Stomach (tissue), 8 donors: ENCODE measurements at regions not wholly inside any gene's neighbourhood (a gene's known extent, or its start where the extent isn't known, plus 50 kb on each side); places are given as distances from the start of the nearest gene placed in this dataset.
"Not testable (repeated sequence)": the region's sequence is repeated elsewhere in the genome, so short reads cannot be mapped to it uniquely, and the experiment has no call there.

Source experiments
- DNase-seq, 2 donors: peaks; one replicate each; pipeline versions ENCODE4 v3.0.0 to v3.0.0-alpha.2; 2013 to 2019
- H3K27ac ChIP-seq, 5 donors: fragments of 200-600 bp in 4 of 5; sonication (generic) in 4 of 5; one replicate each; pipeline ENCODE4 v1.5.1; 2013 to 2019; ENCODE audit warnings: mild to moderate bottlenecking in 1 of 5, moderate library complexity in 1 of 5
- H3K27me3 ChIP-seq, 3 donors: fragments of 200-600 bp; sonication (generic); one replicate each; pipeline ENCODE4 v1.5.1; 2017 to 2019; ENCODE audit warnings: mixed run types in 1 of 3
- H3K36me3 ChIP-seq, 4 donors: fragments of 200-600 bp; sonication (generic); 1 replicate in 3 of 4; 2 replicates in 1 of 4; pipeline ENCODE4 v1.5.1; 2016 to 2019
- H3K4me1 ChIP-seq, 4 donors: fragments of 200-600 bp; sonication (generic); one replicate each; pipeline ENCODE4 v1.5.1; 2016 to 2019
- H3K4me3 ChIP-seq, 4 donors: fragments of 200-600 bp; sonication (generic) in 3 of 4; one replicate each; pipeline ENCODE4 v1.5.1; 2016 to 2019; ENCODE audit warnings: mild to moderate bottlenecking in 1 of 4
- H3K9me3 ChIP-seq, 4 donors: fragments of 200-600 bp; sonication (generic); one replicate each; pipeline ENCODE4 v1.5.1; 2016 to 2019
- EP300 ChIP-seq: sonication (generic); formaldehyde crosslinking; IDR thresholded peaks from one replicate; pipeline ENCODE4 v1.6.1; 2017; ENCODE audit warnings: antibody characterized with exemption
- POLR2A ChIP-seq, 4 donors: fragments of 450-650 bp; IDR thresholded peaks; one replicate each; pipeline ENCODE4 v1.6.1; 2016; ENCODE audit warnings: antibody characterized with exemption in 4 of 4, control low read depth in 2 of 4, mild to moderate bottlenecking in 1 of 4, moderate library complexity in 1 of 4
- POLR2AphosphoS5 ChIP-seq, 3 donors: sonication (generic); formaldehyde crosslinking; IDR thresholded peaks; one replicate each; pipeline ENCODE4 v1.6.1; 2016; ENCODE audit warnings: antibody characterized with exemption in 3 of 3
- WGBS, 5 donors: extraction: QIAGEN DNeasy Blood & Tissue Kit in 3 of 5; methylation state at CpG; one replicate each; pipeline versions ENCODE4 v1.1.5 to v1.1.7; 2013 to 2018; 5-methylcytosine and 5-hydroxymethylcytosine counted together
- intact Hi-C: fragments of 100-400 bp; cut with DNase I; formaldehyde crosslinking; loops from one replicate; pipeline ENCODE4 v1.15.1; 2023; ENCODE audit warnings: low total_unique reads
- TF ChIP-seq, protein P1 (sequence below), 7 experiments: fragments of 450-650 bp in 4 of 7; fragments of 200-600 bp in 3 of 7; sonication (generic) in 3 of 7; IDR thresholded peaks; one replicate each; pipeline ENCODE4 v1.5.1; 2016 to 2019; ENCODE audit warnings: antibody characterized with exemption in 7 of 7, control low read depth in 2 of 7, mild to moderate bottlenecking in 1 of 7
- donor health status: healthy with polysubstance abuse.
- donor health status: Bipolar disorder and iron deficiency.
- donor health status: healthy.

DNA sequence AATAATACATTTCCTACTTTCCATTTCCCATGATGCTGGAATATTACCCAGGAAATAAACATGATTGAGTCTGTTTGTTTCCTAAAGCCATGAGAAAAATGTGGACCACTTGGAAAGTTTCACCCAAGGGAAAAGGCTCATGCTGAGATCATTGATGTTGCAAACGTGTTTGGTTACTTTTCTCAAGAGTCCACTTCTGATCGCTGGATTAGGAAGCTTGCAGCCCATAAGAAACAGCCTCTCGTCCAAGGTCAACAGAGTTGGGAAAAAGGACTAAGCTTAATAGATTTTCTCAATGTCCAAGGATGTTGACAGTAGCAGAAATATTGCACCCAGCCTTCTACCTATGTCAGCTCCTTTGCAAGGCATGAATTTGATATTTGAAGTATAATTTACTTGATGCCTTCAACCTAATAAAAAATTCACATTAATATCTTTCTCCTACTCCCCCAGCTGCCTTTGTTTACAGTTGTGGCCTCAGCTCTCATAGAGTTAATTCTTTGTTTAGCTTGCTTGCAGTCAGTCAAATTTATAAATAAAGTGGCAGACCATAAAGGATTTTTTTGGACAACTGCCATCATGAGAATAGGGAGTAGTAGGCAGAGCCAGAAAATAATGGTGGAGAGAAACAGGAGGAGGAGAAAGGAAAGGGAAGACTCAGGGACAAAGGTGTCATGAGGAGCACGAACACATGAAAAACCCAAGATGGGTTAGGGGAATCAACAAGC, 65.6 kb upstream of the BLTP1 start:
- peak in 1 of 2 donors; percentile 6 for DNase-seq
- no peaks in the 10 kb centered on the region for H3K27me3 ChIP-seq
- no peaks in the 10 kb centered on the region for H3K36me3 ChIP-seq
- WGBS, 5 donors, result 44 to 53% (median 47%) methylated on average over 4 of the region's 4 CpGs
- no peak overlapping the region for H3K27ac ChIP-seq
- no peak overlapping the region for H3K4me3 ChIP-seq
- TF ChIP-seq EP300, result no peak
- TF ChIP-seq, protein P1, sequence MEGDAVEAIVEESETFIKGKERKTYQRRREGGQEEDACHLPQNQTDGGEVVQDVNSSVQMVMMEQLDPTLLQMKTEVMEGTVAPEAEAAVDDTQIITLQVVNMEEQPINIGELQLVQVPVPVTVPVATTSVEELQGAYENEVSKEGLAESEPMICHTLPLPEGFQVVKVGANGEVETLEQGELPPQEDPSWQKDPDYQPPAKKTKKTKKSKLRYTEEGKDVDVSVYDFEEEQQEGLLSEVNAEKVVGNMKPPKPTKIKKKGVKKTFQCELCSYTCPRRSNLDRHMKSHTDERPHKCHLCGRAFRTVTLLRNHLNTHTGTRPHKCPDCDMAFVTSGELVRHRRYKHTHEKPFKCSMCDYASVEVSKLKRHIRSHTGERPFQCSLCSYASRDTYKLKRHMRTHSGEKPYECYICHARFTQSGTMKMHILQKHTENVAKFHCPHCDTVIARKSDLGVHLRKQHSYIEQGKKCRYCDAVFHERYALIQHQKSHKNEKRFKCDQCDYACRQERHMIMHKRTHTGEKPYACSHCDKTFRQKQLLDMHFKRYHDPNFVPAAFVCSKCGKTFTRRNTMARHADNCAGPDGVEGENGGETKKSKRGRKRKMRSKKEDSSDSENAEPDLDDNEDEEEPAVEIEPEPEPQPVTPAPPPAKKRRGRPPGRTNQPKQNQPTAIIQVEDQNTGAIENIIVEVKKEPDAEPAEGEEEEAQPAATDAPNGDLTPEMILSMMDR (IDR thresholded peaks at IDR 0.05), result no peak
- no peak for TF ChIP-seq POLR2A (IDR thresholded peaks at IDR 0.05)
- TF ChIP-seq POLR2AphosphoS5 (IDR thresholded peaks at IDR 0.05), result no peak
- peaks cover 0 to 6% (median 0%) of the 10 kb centered on the region in 4 donors for H3K4me1 ChIP-seq
- H3K9me3 ChIP-seq, result no peaks in the 10 kb centered on the region
- intact Hi-C loops, result no loop called here

DNA sequence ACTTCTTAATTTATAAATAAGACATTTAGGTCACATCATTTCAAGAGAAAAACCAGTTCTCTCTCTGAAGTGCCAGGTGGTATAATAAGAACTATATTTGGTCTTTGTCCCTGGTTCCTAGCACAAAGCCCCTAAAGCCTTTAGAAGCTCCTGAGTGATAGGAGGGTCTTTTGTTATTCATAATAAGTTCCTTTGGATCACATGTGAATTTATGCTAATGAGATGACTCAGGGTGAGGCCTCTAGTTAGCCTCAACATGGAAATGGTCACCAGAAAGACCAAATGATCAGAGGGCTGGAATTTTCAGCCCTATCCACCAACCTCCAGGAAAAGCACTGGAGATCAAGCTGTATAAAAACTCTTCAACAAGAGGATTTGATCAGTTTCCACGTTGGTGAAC, 68.1 kb upstream of the BLTP1 start:
- Histone ChIP-seq H3K4me3 (no peak overlapping the region), H3K36me3 (no peaks in the 10 kb centered on the region), H3K4me1 (peaks cover 0 to 6% (median 0%) of the 10 kb centered on the region in 4 donors), H3K27me3 (no peaks in the 10 kb centered on the region), H3K9me3 (no peaks in the 10 kb centered on the region), H3K27ac (no peak overlapping the region)
- intact Hi-C loops, result no loop called here
- DNase-seq, result no peak
- TF ChIP-seq POLR2AphosphoS5 (IDR thresholded peaks at IDR 0.05) (no peak), POLR2A (IDR thresholded peaks at IDR 0.05) (no peak), EP300 (no peak)
- TF ChIP-seq, protein P1 (IDR thresholded peaks at IDR 0.05), result no peak
- 4 to 44% (median 24%) methylated on average over 1 of the region's 1 CpG for WGBS, 5 donors

DNA sequence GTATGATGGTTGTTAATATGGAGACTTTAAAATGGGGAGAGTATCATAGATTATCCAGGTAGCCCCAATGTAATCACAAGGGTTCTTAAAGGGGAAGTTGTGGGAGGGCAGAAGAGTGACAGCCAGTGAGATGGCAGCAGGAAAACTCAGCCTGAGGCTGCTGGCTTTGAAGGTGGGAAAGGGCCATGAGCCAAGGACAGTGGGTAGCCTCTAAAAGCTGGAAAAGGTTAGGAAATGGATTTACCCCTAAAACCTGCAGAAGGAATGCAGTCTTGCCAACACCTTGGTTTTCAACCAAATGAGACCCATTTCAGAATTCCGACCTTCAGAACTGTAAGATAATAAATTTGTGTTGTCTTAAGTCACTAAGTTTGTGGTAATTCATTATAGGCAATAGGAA, 68.8 kb upstream of the BLTP1 start:
- intact Hi-C loops, result no loop called here
- WGBS, 5 donors, result 67 to 92% (median 79%) methylated on average over 1 of the region's 1 CpG
- no peak for DNase-seq
- H3K4me1 ChIP-seq, result peaks cover 0 to 6% (median 0%) of the 10 kb centered on the region in 4 donors
- no peaks in the 10 kb centered on the region for H3K9me3 ChIP-seq
- no peaks in the 10 kb centered on the region for H3K27me3 ChIP-seq
- no peak overlapping the region for H3K4me3 ChIP-seq
- no peak overlapping the region for H3K27ac ChIP-seq
- no peaks in the 10 kb centered on the region for H3K36me3 ChIP-seq
- TF ChIP-seq POLR2A (IDR thresholded peaks at IDR 0.05), result no peak
- TF ChIP-seq POLR2AphosphoS5 (IDR thresholded peaks at IDR 0.05), result no peak
- TF ChIP-seq EP300, result no peak
- TF ChIP-seq, protein P1 (IDR thresholded peaks at IDR 0.05), result no peak

- no peak for DNase-seq
- H3K9me3 ChIP-seq, result no peaks in the 10 kb centered on the region
- no peak overlapping the region for H3K27ac ChIP-seq
- WGBS, 5 donors, result 35 to 62% (median 47%) methylated on average over 1 of the region's 1 CpG
- no peaks in the 10 kb centered on the region for H3K36me3 ChIP-seq
- H3K27me3 ChIP-seq, result no peaks in the 10 kb centered on the region
- no peak overlapping the region for H3K4me3 ChIP-seq
- H3K4me1 ChIP-seq, result peaks cover 0 to 6% (median 0%) of the 10 kb centered on the region in 4 donors
- TF ChIP-seq POLR2AphosphoS5 (IDR thresholded peaks at IDR 0.05), result no peak
- no peak for TF ChIP-seq EP300
- TF ChIP-seq, protein P1 (IDR thresholded peaks at IDR 0.05), result no peak
- TF ChIP-seq POLR2A (IDR thresholded peaks at IDR 0.05), result no peak
- intact Hi-C loops, result no loop called here
These were observed 69.5 kb upstream of the BLTP1 start for GRCh38 chr4:122082661-122083060.

- 63 to 76% (median 75%) methylated on average over 4 to 6 of the region's 6 CpGs for WGBS, 5 donors
- DNase-seq, intact Hi-C loops, H3K27me3 ChIP-seq, H3K27ac ChIP-seq, H3K4me3 ChIP-seq, H3K36me3 ChIP-seq, H3K4me1 ChIP-seq, H3K9me3 ChIP-seq: not testable (repeated sequence)
These were observed 74.5 kb upstream of the BLTP1 start for GRCh38 chr4:122077653-122078052.

DNA sequence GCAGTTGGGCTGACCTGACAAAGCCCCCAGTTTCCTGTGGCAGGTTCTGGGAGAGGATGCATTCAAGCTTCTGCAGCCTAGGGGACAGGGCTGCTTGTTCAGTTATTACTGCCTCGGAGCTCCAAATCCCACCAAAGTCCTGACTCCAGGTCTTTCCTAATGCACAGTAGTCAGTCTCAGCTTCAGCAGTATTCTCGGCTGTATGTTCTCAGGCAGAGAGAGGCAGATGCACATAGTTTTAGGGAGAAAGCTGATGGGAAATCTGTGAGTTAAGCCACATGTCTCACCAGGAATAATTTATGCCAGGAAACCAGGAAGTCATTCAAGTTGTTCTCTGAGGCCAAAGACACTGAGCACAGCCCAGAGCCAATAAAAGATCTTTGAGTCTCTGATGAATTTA, 75.3 kb upstream of the BLTP1 start:
- H3K9me3 ChIP-seq, H3K27me3 ChIP-seq, H3K27ac ChIP-seq, H3K36me3 ChIP-seq, H3K4me1 ChIP-seq, H3K4me3 ChIP-seq, intact Hi-C loops: not testable (repeated sequence)
- WGBS, 5 donors, result 9 to 32% (median 20%) methylated on average over 1 to 2 of the region's 2 CpGs
- peak in 1 of 2 donors; percentile 54 for DNase-seq
